Gastrocnemius medialis (tissue), 4 donors: ENCODE measurements at regions not wholly inside any gene's neighbourhood (a gene's known extent, or its start where the extent isn't known, plus 50 kb on each side); places are given as distances from the start of the nearest gene placed in this dataset.

Source experiments
- ATAC-seq, 2 donors: fragments of 150-250 bp; one replicate each; pipeline ENCODE4 v1.9.1; 2016
- DNase-seq, 2 donors: peaks; one replicate each; pipeline ENCODE4 v3.0.0-alpha.2; 2019
- H3K27ac ChIP-seq, 4 donors: fragments of 200-600 bp; sonication (generic); 1 replicate in 1 of 4; 2 replicates in 3 of 4; pipeline ENCODE4 v1.5.1; 2016 to 2018; ENCODE audit warnings: mild to moderate bottlenecking in 2 of 4, moderate library complexity in 1 of 4
- H3K27me3 ChIP-seq, 3 donors: fragments of 200-600 bp; sonication (generic) in 2 of 3; 1 replicate in 1 of 3; 2 replicates in 2 of 3; pipeline versions ENCODE4 v1.5.1 to v1.6.0; 2016 to 2019; ENCODE audit warnings: mild to moderate bottlenecking in 1 of 3, moderate library complexity in 1 of 3
- H3K36me3 ChIP-seq, 2 donors: fragments of 200-600 bp; sonication (generic) in 1 of 2; one replicate each; pipeline ENCODE4 v1.5.1; 2017 to 2018
- H3K4me1 ChIP-seq, 2 donors: fragments of 200-600 bp; sonication (generic) in 1 of 2; one replicate each; pipeline ENCODE4 v1.5.1; 2016 to 2017; ENCODE audit warnings: mild to moderate bottlenecking in 2 of 2
- H3K4me3 ChIP-seq, 4 donors: fragments of 200-600 bp; sonication (generic) in 3 of 4; 1 replicate in 1 of 4; 2 replicates in 3 of 4; pipeline ENCODE4 v1.5.1; 2016 to 2019; ENCODE audit warnings: mild to moderate bottlenecking in 2 of 4
- H3K9me3 ChIP-seq, 3 donors: fragments of 200-600 bp; sonication (generic) in 2 of 3; 1 replicate in 1 of 3; 2 replicates in 2 of 3; pipeline ENCODE4 v1.5.1; 2016 to 2019
- CTCF ChIP-seq, 5 experiments: fragments of 450-650 bp in 3 of 5; fragments of 200-600 bp in 2 of 5; sonication (generic) in 2 of 5; IDR thresholded peaks in 4 of 5; conservative IDR thresholded peaks in 1 of 5; 1 replicate in 4 of 5; 2 replicates in 1 of 5; pipeline ENCODE4 v1.5.1; 2016 to 2019; ENCODE audit warnings: antibody characterized with exemption in 5 of 5, mild to moderate bottlenecking in 3 of 5, moderate library complexity in 3 of 5
- POLR2A ChIP-seq, 2 donors: fragments of 450-650 bp; IDR thresholded peaks; one replicate each; pipeline ENCODE4 v1.6.1; 2017; ENCODE audit warnings: antibody characterized with exemption in 2 of 2, mild to moderate bottlenecking in 2 of 2, moderate library complexity in 2 of 2
- in situ Hi-C, 4 donors: fragments of 200-750 bp; cut with MboI; loops; one replicate each; pipeline versions ENCODE4 v1.15.0 to v1.8.0; 2017; ENCODE audit warnings: low sequenced_read_pairs in 4 of 4
- intact Hi-C: fragments of 100-400 bp; cut with DNase I; formaldehyde crosslinking; loops from one replicate; pipeline ENCODE4 v1.15.1; 2023; ENCODE audit warnings: low total_unique reads

DNA sequence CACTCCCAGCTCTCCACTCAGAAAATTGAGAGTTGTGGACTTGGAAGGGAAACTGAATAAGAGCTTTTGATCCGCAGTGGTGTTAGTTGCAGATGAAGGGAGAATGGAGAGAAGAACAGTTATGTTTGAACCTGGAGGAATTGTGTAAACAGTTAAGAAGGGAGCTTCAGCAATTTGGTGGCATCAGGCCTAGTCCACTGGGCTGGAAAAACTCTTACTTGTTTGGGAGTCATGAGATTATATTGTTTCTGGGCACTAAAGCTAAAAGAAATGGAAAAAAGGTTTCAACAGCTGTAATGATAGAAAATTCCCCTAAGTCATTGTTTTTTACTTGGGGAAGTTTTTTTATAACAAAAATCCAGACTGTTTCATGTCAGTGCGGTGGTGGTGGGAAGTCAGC lies 256.1 kb upstream of the C1orf87 start:
- H3K4me1 ChIP-seq = no peaks in the 10 kb centered on the region
- H3K4me3 ChIP-seq = no peak overlapping the region
- DNase-seq (no peak), ATAC-seq (no peak)
- TF ChIP-seq POLR2A (IDR thresholded peaks at IDR 0.05) (no peak), CTCF (IDR thresholded peaks at IDR 0.05 in 4 of 5, conservative IDR thresholded peaks at IDR 0.05 in 1 of 5) (no peak)
- H3K27ac ChIP-seq = no peak overlapping the region
- no peaks in the 10 kb centered on the region for H3K9me3 ChIP-seq
- no peaks in the 10 kb centered on the region for H3K36me3 ChIP-seq
- intact Hi-C loops = no loop called here
- in situ Hi-C loops = no loop called here
- no peaks in the 10 kb centered on the region for H3K27me3 ChIP-seq

GRCh38 chr1:60311838-60312237 lies 238.3 kb upstream of the C1orf87 start:
- DNase-seq (no peak), ATAC-seq (no peak)
- no peak for TF ChIP-seq POLR2A (IDR thresholded peaks at IDR 0.05)
- no peak for TF ChIP-seq CTCF (IDR thresholded peaks at IDR 0.05 in 4 of 5, conservative IDR thresholded peaks at IDR 0.05 in 1 of 5)
- H3K4me1 ChIP-seq = no peaks in the 10 kb centered on the region
- H3K27ac ChIP-seq = no peak overlapping the region
- H3K4me3 ChIP-seq = no peak overlapping the region
- no peaks in the 10 kb centered on the region for H3K27me3 ChIP-seq
- H3K9me3 ChIP-seq = no peaks in the 10 kb centered on the region
- intact Hi-C loops (no loop called here), in situ Hi-C loops (no loop called here)
- no peaks in the 10 kb centered on the region for H3K36me3 ChIP-seq

- intact Hi-C loops (no loop called here), in situ Hi-C loops (loop anchor here in 3 of 4 donors (25.0 kb wide), 1 partner anchor 738 kb away; no protein-coding TSS in a partner anchor)
- Histone ChIP-seq H3K36me3 (no peaks in the 10 kb centered on the region), H3K27me3 (no peaks in the 10 kb centered on the region), H3K4me1 (no peaks in the 10 kb centered on the region), H3K27ac (no peak overlapping the region), H3K9me3 (peaks cover 0 to 5% (median 0%) of the 10 kb centered on the region in 3 donors), H3K4me3 (no peak overlapping the region)
- DNase-seq = no peak
- no peak for ATAC-seq
- TF ChIP-seq POLR2A (IDR thresholded peaks at IDR 0.05) (no peak), CTCF (IDR thresholded peaks at IDR 0.05 in 4 of 5, conservative IDR thresholded peaks at IDR 0.05 in 1 of 5) (no peak)
Observed at GRCh38 chr1:60299581-60299980, 226.0 kb upstream of the C1orf87 start.

DNA sequence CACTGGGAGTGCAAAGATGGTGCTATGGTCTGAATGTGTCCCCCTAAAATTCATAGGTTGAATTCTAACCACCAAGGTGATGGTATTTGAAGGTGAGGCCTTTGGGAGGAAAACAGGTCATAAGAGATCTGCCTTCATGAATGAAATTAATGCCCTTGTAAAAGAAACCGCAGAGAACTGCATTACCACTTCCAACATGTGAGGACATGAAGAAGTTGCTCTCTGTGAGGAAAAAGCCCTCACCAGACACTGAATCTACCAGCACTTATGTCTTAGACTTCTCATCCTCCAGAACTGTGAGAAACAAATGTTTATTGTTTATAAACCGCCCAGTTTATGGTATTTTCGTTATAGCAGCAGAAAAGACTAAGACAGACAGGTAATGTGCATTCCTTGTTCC lies 224.7 kb upstream of the C1orf87 start:
- TF ChIP-seq POLR2A (IDR thresholded peaks at IDR 0.05) (no peak), CTCF (IDR thresholded peaks at IDR 0.05 in 4 of 5, conservative IDR thresholded peaks at IDR 0.05 in 1 of 5) (no peak)
- Histone ChIP-seq H3K27ac (no peak overlapping the region), H3K36me3 (no peaks in the 10 kb centered on the region), H3K4me1 (no peaks in the 10 kb centered on the region), H3K4me3 (no peak overlapping the region), H3K27me3 (no peaks in the 10 kb centered on the region), H3K9me3 (peaks cover 0 to 5% (median 0%) of the 10 kb centered on the region in 3 donors)
- ATAC-seq (no peak), DNase-seq (no peak)
- in situ Hi-C loops (loop anchor here in 3 of 4 donors (25.0 kb wide), 1 partner anchor 739 kb away; no protein-coding TSS in a partner anchor), intact Hi-C loops (no loop called here)

DNA sequence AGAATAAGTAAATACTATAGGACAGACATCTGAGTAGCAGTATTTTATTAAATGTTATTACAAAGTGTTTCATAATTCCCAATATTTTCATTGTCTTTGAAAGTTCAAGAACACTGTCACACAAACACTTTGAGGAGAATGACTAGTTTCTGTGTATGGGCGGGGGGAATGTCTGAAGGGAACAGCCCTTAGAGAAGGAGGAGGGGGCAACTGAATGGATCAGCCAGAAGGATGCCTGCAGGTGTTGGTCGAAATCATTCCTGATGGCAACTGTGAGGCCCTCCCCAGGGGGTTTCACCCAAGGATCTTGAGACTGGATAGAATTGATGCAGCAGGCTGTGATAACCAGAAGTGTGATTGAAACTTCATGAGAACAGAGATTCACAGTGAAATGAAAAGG lies 223.2 kb upstream of the C1orf87 start:
- no peaks in the 10 kb centered on the region for H3K9me3 ChIP-seq
- no peaks in the 10 kb centered on the region for H3K36me3 ChIP-seq
- in situ Hi-C loops = loop anchor here in 3 of 4 donors (25.0 kb wide), 1 partner anchor 741 kb away; no protein-coding TSS in a partner anchor
- intact Hi-C loops = no loop called here
- H3K4me3 ChIP-seq = no peak overlapping the region
- H3K4me1 ChIP-seq = no peaks in the 10 kb centered on the region
- DNase-seq (no peak), ATAC-seq (no peak)
- H3K27me3 ChIP-seq = no peaks in the 10 kb centered on the region
- H3K27ac ChIP-seq = no peak overlapping the region
- TF ChIP-seq POLR2A (IDR thresholded peaks at IDR 0.05) (no peak), CTCF (IDR thresholded peaks at IDR 0.05 in 4 of 5, conservative IDR thresholded peaks at IDR 0.05 in 1 of 5) (no peak)
